HCT116 (cell line): ENCODE measurements at regions not wholly inside any gene's neighbourhood (a gene's known extent, or its start where the extent isn't known, plus 50 kb on each side); places are given as distances from the start of the nearest gene placed in this dataset.

Experiments used
- ATAC-seq: fragments of 200-7000 bp; cut with Tn5 transposase; 2 replicates; pipeline ENCODE4 v1.9.1; 2020; ENCODE audit warnings: mild to moderate bottlenecking, moderate library complexity
- BruUV-seq: library from RNA; stranded (reverse); fragments of 400-500 nt; replicated peaks from 2 replicates; lab custom pipeline; 2021; lab: Mats Ljungman, UMichigan
- CTCF ChIA-PET: fragments of 300-600 bp; sonication (Branson Sonifier 250); formaldehyde crosslinking; loops from one replicate; lab custom pipeline; 2021; ENCODE audit warnings: antibody characterized with exemption; lab: Charles Lee
- POLR2A ChIA-PET: fragments of 300-600, 350-600 bp; sonication (Branson Sonifier 250); formaldehyde crosslinking; loops from one replicate; lab custom pipeline; 2021; ENCODE audit warnings: antibody characterized with exemption; lab: Charles Lee
- RAD21 ChIA-PET, 2 experiments: fragments of 300-600 bp; sonication (Branson Sonifier 250); formaldehyde crosslinking; loops; one replicate each; lab custom pipeline; 2023; ENCODE audit warnings: low total read pairs in 2 of 2; ENCODE audit not compliant: uncharacterized antibody in 2 of 2, unreplicated experiment in 2 of 2, low non-redundant PET in 1 of 2; lab: Charles Lee
- DNase-seq: peaks from one replicate; pipeline ENCODE4 v3.0.0-alpha.2; 2010; ENCODE audit warnings: low read depth, low spot score
- H2AFZ ChIP-seq: fragments of 200-600 bp; shearing (Covaris generic), sonication (generic); 2 replicates; pipeline ENCODE4 v1.6.1; 2017; ENCODE audit warnings: low read depth, mixed run types, mixed read lengths, antibody characterized with exemption, low read length; ENCODE audit not compliant: poor library complexity, severe bottlenecking
- H3K27ac ChIP-seq: 2 replicates; pipeline ENCODE4 v1.5.1; 2012; ENCODE audit warnings: low read depth, low read length
- H3K27me3 ChIP-seq: fragments of 200-600 bp; sonication (generic); 2 replicates; pipeline ENCODE4 v1.6.1; 2016; ENCODE audit warnings: mixed run types, low read length, mixed read lengths; ENCODE audit not compliant: insufficient read depth
- H3K36me3 ChIP-seq, 2 experiments: fragments of 200-500 bp in 1 of 2; fragments of 200-600 bp in 1 of 2; sonication (Bioruptor generic) in 1 of 2; sonication (generic) in 1 of 2; 2 replicates each; pipeline versions ENCODE4 v1.5.1 to v1.6.1; 2014 to 2016; ENCODE audit warnings: low read length in 2 of 2, inconsistent platforms in 1 of 2, mixed read lengths in 1 of 2, mixed run types in 1 of 2; ENCODE audit not compliant: insufficient read depth in 2 of 2, control insufficient read depth in 1 of 2
- H3K4me1 ChIP-seq, 2 experiments: fragments of 200-600 bp in 1 of 2; sonication (generic) in 1 of 2; 2 replicates each; pipeline versions ENCODE4 v1.5.1 to v1.6.1; 2012 to 2017; ENCODE audit warnings: low read length in 2 of 2, inconsistent platforms in 1 of 2, mild to moderate bottlenecking in 1 of 2, mixed read lengths in 1 of 2, mixed run types in 1 of 2, moderate library complexity in 1 of 2; ENCODE audit not compliant: insufficient read depth in 2 of 2, control insufficient read depth in 1 of 2
- H3K4me2 ChIP-seq: fragments of 200-600 bp; sonication (generic); 2 replicates; pipeline ENCODE4 v1.6.1; 2017; ENCODE audit warnings: mixed run types, low read length, mixed read lengths
- H3K4me3 ChIP-seq, 2 experiments: fragments of 200-600 bp in 1 of 2; sonication (generic) in 1 of 2; replicated peaks in 1 of 2; 2 replicates each; pipeline ENCODE4 v1.5.1; 2011 to 2016; ENCODE audit warnings: low read length in 2 of 2, control low read depth in 1 of 2, low read depth in 1 of 2, mild to moderate bottlenecking in 1 of 2, mixed read lengths in 1 of 2, mixed run types in 1 of 2
- H3K79me2 ChIP-seq: fragments of 200-600 bp; sonication (generic); 2 replicates; pipeline ENCODE4 v1.6.1; 2017; ENCODE audit warnings: mild to moderate bottlenecking, mixed run types, low read length, moderate library complexity, mixed read lengths; ENCODE audit not compliant: insufficient read depth
- H3K9ac ChIP-seq: fragments of 200-600 bp; sonication (generic); 2 replicates; pipeline ENCODE4 v1.6.1; 2016; ENCODE audit warnings: low read length, mixed read lengths
- H3K9me2 ChIP-seq: fragments of 200-600 bp; sonication (generic), shearing (Covaris generic); 2 replicates; pipeline ENCODE4 v1.6.1; 2017; ENCODE audit warnings: mixed run types, mild to moderate bottlenecking, moderate library complexity; ENCODE audit not compliant: insufficient read depth
- H3K9me3 ChIP-seq, 2 experiments: fragments of 200-500 bp in 1 of 2; fragments of 200-600 bp in 1 of 2; sonication (Bioruptor generic) in 1 of 2; sonication (generic) in 1 of 2; 2 replicates each; pipeline ENCODE4 v1.6.1; 2014 to 2017; ENCODE audit warnings: low read length in 2 of 2, mixed read lengths in 2 of 2, inconsistent platforms in 1 of 2, low read depth in 1 of 2, mild to moderate bottlenecking in 1 of 2, mixed run types in 1 of 2, moderate library complexity in 1 of 2; ENCODE audit not compliant: control insufficient read depth in 1 of 2, insufficient read depth in 1 of 2
- H4K20me1 ChIP-seq: fragments of 200-600 bp; sonication (generic), shearing (Covaris generic); 2 replicates; pipeline ENCODE4 v1.6.1; 2017; ENCODE audit warnings: mixed run types, mild to moderate bottlenecking, moderate library complexity; ENCODE audit not compliant: insufficient read depth
- CBX3 ChIP-seq: IDR thresholded peaks from 2 replicates; pipeline ENCODE4 v1.6.1; 2012; ENCODE audit warnings: low read depth
- CEBPB ChIP-seq: IDR thresholded peaks from 2 replicates; pipeline ENCODE4 v1.6.1; 2012; ENCODE audit warnings: low read depth
- EGR1 ChIP-seq: IDR thresholded peaks from 2 replicates; pipeline ENCODE4 v1.6.1; 2012; ENCODE audit warnings: low read depth
- ELF1 ChIP-seq: IDR thresholded peaks from 2 replicates; pipeline ENCODE4 v1.6.1; 2012; ENCODE audit warnings: low read depth, borderline replicate concordance
- POLR2A ChIP-seq: IDR thresholded peaks from 2 replicates; pipeline ENCODE4 v1.7.0; 2011; ENCODE audit warnings: borderline replicate concordance; ENCODE audit not compliant: insufficient read depth, insufficient read length; ENCODE audit errors: extremely low read depth
- RAD21 ChIP-seq: IDR thresholded peaks from 2 replicates; pipeline ENCODE4 v1.6.1; 2012; ENCODE audit warnings: low read depth, mild to moderate bottlenecking
- TCF7L2 ChIP-seq: IDR thresholded peaks from 2 replicates; pipeline ENCODE4 v1.7.0; 2011; ENCODE audit warnings: borderline replicate concordance, inconsistent platforms; ENCODE audit not compliant: insufficient read depth, insufficient read length; ENCODE audit errors: extremely low read depth
- YY1 ChIP-seq: IDR thresholded peaks from 2 replicates; pipeline ENCODE4 v1.6.1; 2011; ENCODE audit warnings: low read length, low read depth, moderate library complexity, mild to moderate bottlenecking; ENCODE audit not compliant: insufficient replicate concordance; ENCODE audit errors: extremely low read depth
- ZBTB33 ChIP-seq: IDR thresholded peaks from 2 replicates; pipeline ENCODE4 v1.6.1; 2011; ENCODE audit warnings: mild to moderate bottlenecking, low read length, moderate library complexity; ENCODE audit not compliant: insufficient replicate concordance; ENCODE audit errors: extremely low read depth
- ZFX ChIP-seq: fragments of 450-650 bp; IDR thresholded peaks from 2 replicates; pipeline ENCODE4 v1.6.1; 2017
- intact Hi-C: fragments of 100-400 bp; cut with micrococcal nuclease; formaldehyde crosslinking; loops from 2 replicates; pipeline ENCODE4 v1.10.0; 2022

GRCh38 chr5:5882706-5883105 lies 460.2 kb downstream of the ICE1 start:
- intact Hi-C loops, result no loop called here
- DNase-seq, result no peak

More at GRCh38 chr5:5882706-5883105, 460.2 kb downstream of the ICE1 start:
- no TSS peak for BruUV-seq
- H2AFZ ChIP-seq, result no peak overlapping the region
- no peak for TF ChIP-seq POLR2A
- TF ChIP-seq EGR1, result no peak
- TF ChIP-seq YY1, result no peak
- TF ChIP-seq ZFX, result no peak
- TF ChIP-seq CEBPB, result no peak
- no peak for TF ChIP-seq CBX3
- no peak for TF ChIP-seq ZBTB33
- TF ChIP-seq RAD21, result no peak
- no peak for TF ChIP-seq ELF1
- TF ChIP-seq TCF7L2, result no peak
- H3K4me3 ChIP-seq, result no peak overlapping the region
- no peaks in the 10 kb centered on the region for H3K36me3 ChIP-seq
- H3K9me2 ChIP-seq, result no peaks in the 10 kb centered on the region
- POLR2A ChIA-PET, result no interaction called here
- H3K79me2 ChIP-seq, result no peaks in the 10 kb centered on the region
- no peak overlapping the region for H3K27ac ChIP-seq
- no peak for ATAC-seq
- H3K4me1 ChIP-seq, result no peaks in the 10 kb centered on the region
- no peaks in the 10 kb centered on the region for H4K20me1 ChIP-seq
- CTCF ChIA-PET, result no interaction called here
- no peak overlapping the region for H3K4me2 ChIP-seq
- RAD21 ChIA-PET, result no interaction called here
- H3K9ac ChIP-seq, result no peak overlapping the region
- H3K9me3 ChIP-seq, result no peaks in the 10 kb centered on the region
- H3K27me3 ChIP-seq, result no peaks in the 10 kb centered on the region
